ENCODE measurements at regions not wholly inside any gene's neighbourhood (a gene's known extent, or its start where the extent isn't known, plus 50 kb on each side); places are given as distances from the start of the nearest gene placed in this dataset.
"Not testable (repeated sequence)": the region's sequence is repeated elsewhere in the genome, so short reads cannot be mapped to it uniquely, and the experiment has no call there.

DNA sequence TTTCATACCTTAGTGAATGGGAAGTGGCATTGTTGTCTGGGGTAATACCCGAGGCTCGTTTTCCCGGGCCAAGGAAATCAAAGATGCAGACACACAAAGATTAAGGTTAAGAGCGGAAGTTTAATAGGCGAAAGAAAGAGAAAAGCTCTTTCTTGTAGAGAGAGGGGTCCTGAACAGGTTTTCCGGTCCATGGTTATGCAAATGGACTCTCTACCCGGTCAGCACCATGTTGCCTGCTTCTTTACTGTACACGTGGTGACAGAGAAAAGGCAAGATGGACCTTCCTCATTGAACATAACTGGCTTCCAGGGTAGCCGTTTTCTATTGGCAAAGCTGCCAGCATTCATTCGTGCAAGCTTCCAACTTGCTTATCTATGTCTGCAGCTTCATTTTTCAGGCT, 2063.5 kb downstream of the SUCLG1 start:
- Mint-ChIP-seq H3K4me3 (no peak overlapping the region), H3K36me3 (no peaks in the 10 kb centered on the region), H3K27ac (no peak overlapping the region), H3K27me3 (no peaks in the 10 kb centered on the region), H3K9me3 (peaks cover 0 to 8% (median 5%) of the 10 kb centered on the region in 7 donors), H3K4me1 (no peaks in the 10 kb centered on the region)
- no peak for ATAC-seq (ENCODE audit: low read depth in 2 of 2)
- no peak for DNase-seq

DNA sequence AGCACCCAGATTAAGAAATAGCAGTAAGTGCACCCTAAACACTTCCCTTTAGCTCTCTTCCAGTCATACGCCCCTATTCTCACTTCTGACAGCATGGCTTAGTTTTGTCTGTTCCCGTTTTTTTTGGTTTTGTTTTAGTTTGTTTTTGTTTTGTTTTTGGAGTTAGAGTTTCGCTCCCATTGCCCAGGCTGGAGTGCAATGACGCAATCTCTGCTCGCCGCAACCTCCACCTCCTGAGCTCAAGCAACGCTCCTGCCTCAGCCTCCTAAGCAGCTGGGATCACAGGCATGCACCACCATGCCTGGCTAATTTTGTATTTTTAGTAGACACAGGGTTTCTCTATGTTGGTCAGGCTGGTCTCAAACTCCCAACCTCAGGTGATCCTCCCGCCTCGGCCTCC, 2067.7 kb downstream of the SUCLG1 start:
- no peaks in the 10 kb centered on the region for H3K36me3 Mint-ChIP-seq
- peaks cover 0 to 7% (median 4%) of the 10 kb centered on the region in 7 donors for H3K9me3 Mint-ChIP-seq
- H3K4me3 Mint-ChIP-seq = no peak overlapping the region
- ATAC-seq (ENCODE audit: low read depth in 2 of 2) (no peak), DNase-seq (no peak)
- H3K4me1 Mint-ChIP-seq = no peaks in the 10 kb centered on the region
- no peaks in the 10 kb centered on the region for H3K27me3 Mint-ChIP-seq
- H3K27ac Mint-ChIP-seq = peak overlapping the region in 1 of 6 donors; percentile 58

GRCh38 chr2:82355622-82356021, 2051.1 kb upstream of the LRRTM1 start:
- DNase-seq = no peak

GRCh38 chr2:82345910-82346309, 2041.4 kb upstream of the LRRTM1 start:
- Mint-ChIP-seq H3K27me3 (no peaks in the 10 kb centered on the region), H3K27ac (no peak overlapping the region), H3K9me3 (peaks cover 0 to 4% (median 0%) of the 10 kb centered on the region in 7 donors), H3K4me3 (no peak overlapping the region), H3K36me3 (no peaks in the 10 kb centered on the region), H3K4me1 (no peaks in the 10 kb centered on the region)
- ATAC-seq (ENCODE audit: low read depth in 2 of 2) (no peak), DNase-seq (no peak)

More at GRCh38 chr2:82355622-82356021, 2051.1 kb upstream of the LRRTM1 start:
- H3K9me3 Mint-ChIP-seq = peaks cover 3 to 19% (median 8%) of the 10 kb centered on the region in 7 donors
- H3K4me3 Mint-ChIP-seq = no peak overlapping the region
- no peaks in the 10 kb centered on the region for H3K4me1 Mint-ChIP-seq
- H3K36me3 Mint-ChIP-seq = no peaks in the 10 kb centered on the region
- ATAC-seq (ENCODE audit: low read depth in 2 of 2) = no peak
- no peaks in the 10 kb centered on the region for H3K27me3 Mint-ChIP-seq
- no peak overlapping the region for H3K27ac Mint-ChIP-seq

- DNase-seq = no peak
- no peaks in the 10 kb centered on the region for H3K27me3 Mint-ChIP-seq
- no peak overlapping the region for H3K4me3 Mint-ChIP-seq
- H3K27ac Mint-ChIP-seq = no peak overlapping the region
- no peaks in the 10 kb centered on the region for H3K4me1 Mint-ChIP-seq
- H3K9me3 Mint-ChIP-seq = peaks cover 0 to 4% (median 0%) of the 10 kb centered on the region in 7 donors
- ATAC-seq (ENCODE audit: low read depth in 2 of 2) = no peak
- no peaks in the 10 kb centered on the region for H3K36me3 Mint-ChIP-seq
These were observed 2040.1 kb upstream of the LRRTM1 start for GRCh38 chr2:82344670-82345069.

- H3K27me3 Mint-ChIP-seq = no peaks in the 10 kb centered on the region
- H3K9me3 Mint-ChIP-seq = peaks cover 0 to 4% (median 0%) of the 10 kb centered on the region in 7 donors
- H3K27ac Mint-ChIP-seq = no peak overlapping the region
- DNase-seq = no peak
- no peaks in the 10 kb centered on the region for H3K4me1 Mint-ChIP-seq
- no peak for ATAC-seq (ENCODE audit: low read depth in 2 of 2)
- H3K36me3 Mint-ChIP-seq = no peaks in the 10 kb centered on the region
- H3K4me3 Mint-ChIP-seq = no peak overlapping the region
These were observed 2037.8 kb upstream of the LRRTM1 start for GRCh38 chr2:82342356-82342755.

DNA sequence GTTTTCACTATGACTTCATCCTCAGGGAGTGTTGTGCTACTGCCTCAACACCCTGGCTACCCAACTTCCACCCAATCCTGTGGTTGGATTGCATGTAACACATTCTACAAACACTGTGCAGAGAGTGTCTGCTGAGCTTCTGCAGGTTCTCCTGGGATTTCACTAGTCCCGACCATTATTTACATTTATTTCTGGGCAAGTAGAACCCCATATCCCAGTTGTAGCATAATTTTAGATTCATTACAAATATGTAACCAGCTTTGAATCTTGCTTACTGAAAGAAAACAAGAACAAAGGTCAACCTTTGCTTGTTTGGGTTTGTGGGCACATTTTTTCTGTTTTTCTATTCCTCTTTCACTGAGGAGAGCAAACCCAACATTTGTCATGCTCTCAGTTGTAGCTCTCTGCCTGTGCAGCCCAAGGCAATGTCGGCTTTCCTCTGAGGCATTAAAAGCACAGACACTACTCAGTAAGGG, 2036.1 kb upstream of the LRRTM1 start:
- H3K4me1 Mint-ChIP-seq = no peaks in the 10 kb centered on the region
- no peak for DNase-seq
- H3K4me3 Mint-ChIP-seq = no peak overlapping the region
- ATAC-seq (ENCODE audit: low read depth in 2 of 2) = no peak
- H3K27ac Mint-ChIP-seq = no peak overlapping the region
- H3K36me3 Mint-ChIP-seq = no peaks in the 10 kb centered on the region
- no peaks in the 10 kb centered on the region for H3K27me3 Mint-ChIP-seq
- H3K9me3 Mint-ChIP-seq = peaks cover 0 to 4% (median 0%) of the 10 kb centered on the region in 7 donors

- Mint-ChIP-seq H3K4me1 (no peaks in the 10 kb centered on the region), H3K4me3 (no peak overlapping the region), H3K27ac (no peak overlapping the region), H3K36me3 (no peaks in the 10 kb centered on the region), H3K27me3 (no peaks in the 10 kb centered on the region), H3K9me3 (peaks cover 0 to 4% (median 0%) of the 10 kb centered on the region in 7 donors)
- no peak for DNase-seq
- no peak for ATAC-seq (ENCODE audit: low read depth in 2 of 2)
These were observed 2035.3 kb upstream of the LRRTM1 start for GRCh38 chr2:82339805-82340204.

DNA sequence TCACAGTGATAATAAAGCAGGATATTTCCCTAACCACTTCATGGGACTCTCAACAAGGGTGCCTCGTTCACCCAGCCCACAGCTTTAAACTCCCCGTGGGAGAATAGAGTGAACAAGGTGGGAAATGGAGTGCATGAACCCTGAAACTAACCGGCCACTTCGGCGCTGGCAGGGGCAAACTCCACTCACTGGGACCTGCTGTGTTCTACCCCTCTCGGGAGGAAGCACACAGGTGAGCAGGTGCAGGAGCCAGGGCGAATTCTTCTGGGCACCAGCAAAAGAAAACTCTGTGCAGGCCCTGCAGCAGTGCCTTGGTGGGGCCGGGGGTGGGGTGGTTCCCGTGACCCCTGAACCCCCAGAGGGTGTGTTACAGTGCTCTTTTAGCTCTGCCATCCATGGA, 2029.1 kb upstream of the LRRTM1 start:
- DNase-seq (no peak), ATAC-seq (ENCODE audit: low read depth in 2 of 2) (no peak)
- Mint-ChIP-seq H3K4me1 (no peaks in the 10 kb centered on the region), H3K4me3 (no peak overlapping the region), H3K27ac (no peak overlapping the region), H3K9me3 (peaks cover 0 to 8% (median 0%) of the 10 kb centered on the region in 7 donors), H3K27me3 (no peaks in the 10 kb centered on the region), H3K36me3 (no peaks in the 10 kb centered on the region)

- Mint-ChIP-seq H3K27ac (no peak overlapping the region), H3K9me3 (peaks cover 3 to 11% (median 5%) of the 10 kb centered on the region in 7 donors), H3K36me3 (no peaks in the 10 kb centered on the region), H3K4me1 (no peaks in the 10 kb centered on the region), H3K4me3 (no peak overlapping the region), H3K27me3 (no peaks in the 10 kb centered on the region)
- ATAC-seq (ENCODE audit: low read depth in 2 of 2) (no peak), DNase-seq (no peak)
These were observed 2025.6 kb upstream of the LRRTM1 start for GRCh38 chr2:82330155-82330554.

GRCh38 chr2:82326180-82326767, 2021.7 kb upstream of the LRRTM1 start:
- not testable (repeated sequence) for H3K27me3 Mint-ChIP-seq; H3K4me3 Mint-ChIP-seq; ATAC-seq (ENCODE audit: low read depth in 2 of 2); DNase-seq; H3K4me1 Mint-ChIP-seq; H3K36me3 Mint-ChIP-seq; H3K27ac Mint-ChIP-seq
- H3K9me3 Mint-ChIP-seq = peaks cover 2 to 12% (median 9%) of the 10 kb centered on the region in 7 donors

DNA sequence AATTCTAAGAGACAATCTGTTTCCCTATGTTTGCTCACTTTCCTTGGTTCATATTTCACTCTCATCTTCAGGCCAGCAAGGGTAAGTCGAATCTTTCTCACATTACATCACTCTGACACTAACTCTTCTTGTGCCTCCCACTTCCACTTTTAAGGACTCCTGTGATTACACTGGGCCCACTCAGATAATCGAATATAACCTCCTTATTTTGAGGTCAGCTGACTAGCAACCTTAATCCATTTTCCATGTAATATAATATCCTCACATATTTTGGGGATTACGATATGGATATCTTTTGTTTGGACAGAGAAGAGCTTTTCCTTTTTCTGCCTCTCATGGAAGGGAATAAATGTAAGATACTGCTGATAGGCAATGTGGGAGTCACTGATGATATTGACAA, 2015.7 kb upstream of the LRRTM1 start:
- no peaks in the 10 kb centered on the region for H3K4me1 Mint-ChIP-seq
- H3K4me3 Mint-ChIP-seq = no peak overlapping the region
- no peaks in the 10 kb centered on the region for H3K36me3 Mint-ChIP-seq
- H3K27ac Mint-ChIP-seq = peak overlapping the region in 1 of 6 donors; percentile 81
- H3K9me3 Mint-ChIP-seq = peaks cover 0 to 10% (median 5%) of the 10 kb centered on the region in 7 donors
- H3K27me3 Mint-ChIP-seq = no peaks in the 10 kb centered on the region
- ATAC-seq (ENCODE audit: low read depth in 2 of 2) = no peak
- no peak for DNase-seq

GRCh38 chr2:82317012-82317411, 2012.5 kb upstream of the LRRTM1 start:
- Mint-ChIP-seq H3K4me3 (no peak overlapping the region), H3K36me3 (no peaks in the 10 kb centered on the region), H3K27me3 (no peaks in the 10 kb centered on the region), H3K9me3 (peaks cover 0 to 4% (median 0%) of the 10 kb centered on the region in 7 donors), H3K4me1 (no peaks in the 10 kb centered on the region), H3K27ac (no peak overlapping the region)
- ATAC-seq (ENCODE audit: low read depth in 2 of 2) (no peak), DNase-seq (no peak)

GRCh38 chr2:82316586-82316985, 2012.0 kb upstream of the LRRTM1 start:
- H3K4me3 Mint-ChIP-seq = no peak overlapping the region
- no peaks in the 10 kb centered on the region for H3K4me1 Mint-ChIP-seq
- DNase-seq (no peak), ATAC-seq (ENCODE audit: low read depth in 2 of 2) (no peak)
- peaks cover 0 to 3% (median 0%) of the 10 kb centered on the region in 7 donors for H3K9me3 Mint-ChIP-seq
- H3K27me3 Mint-ChIP-seq = no peaks in the 10 kb centered on the region
- no peak overlapping the region for H3K27ac Mint-ChIP-seq
- no peaks in the 10 kb centered on the region for H3K36me3 Mint-ChIP-seq

Data from naive B cell (primary cell).